Vagina (tissue), 2 donors: ENCODE measurements at regions not wholly inside any gene's neighbourhood (a gene's known extent, or its start where the extent isn't known, plus 50 kb on each side); places are given as distances from the start of the nearest gene placed in this dataset.

Experiments used
- CTCF ChIP-seq, 3 experiments: fragments of 450-650 bp in 2 of 3; fragments of 200-600 bp in 1 of 3; sonication (generic) in 1 of 3; IDR thresholded peaks; one replicate each; pipeline ENCODE4 v1.5.1; 2017 to 2019; ENCODE audit warnings: antibody characterized with exemption in 3 of 3, mild to moderate bottlenecking in 2 of 3, moderate library complexity in 2 of 3
- POLR2A ChIP-seq, 2 donors: fragments of 450-650 bp; IDR thresholded peaks; one replicate each; pipeline ENCODE4 v1.6.1; 2017; ENCODE audit warnings: antibody characterized with exemption in 2 of 2, mild to moderate bottlenecking in 2 of 2, moderate library complexity in 2 of 2
- POLR2AphosphoS5 ChIP-seq, 2 donors: sonication (generic); formaldehyde crosslinking; IDR thresholded peaks; one replicate each; pipeline ENCODE4 v1.9.0; 2017; ENCODE audit warnings: antibody characterized with exemption in 2 of 2, mild to moderate bottlenecking in 2 of 2, low read depth in 1 of 2; ENCODE audit not compliant: insufficient read depth in 1 of 2

GRCh38 chr3:178127221-178127620 lies 409.0 kb upstream of the KCNMB2 start:
- TF ChIP-seq POLR2A (IDR thresholded peaks at IDR 0.05) (no peak), CTCF (IDR thresholded peaks at IDR 0.05) (no peak), POLR2AphosphoS5 (IDR thresholded peaks at IDR 0.05; ENCODE audit: insufficient read depth in 1 of 2, low read depth in 1 of 2) (no peak)
